Neural cell (in vitro differentiated cells): ENCODE measurements at regions not wholly inside any gene's neighbourhood (a gene's known extent, or its start where the extent isn't known, plus 50 kb on each side); places are given as distances from the start of the nearest gene placed in this dataset.
"Not testable (repeated sequence)": the region's sequence is repeated elsewhere in the genome, so short reads cannot be mapped to it uniquely, and the experiment has no call there.

Experiments
- H2AFZ ChIP-seq: fragments of 200-600, 300-800 bp; sonication (generic), shearing (Covaris generic); 2 replicates; pipeline ENCODE4 v1.6.0; 2014; ENCODE audit warnings: low read depth, mild to moderate bottlenecking, antibody characterized with exemption, low read length, moderate library complexity
- H3F3A ChIP-seq: fragments of 200-600 bp; shearing (Covaris generic); 2 replicates; pipeline ENCODE4 v1.6.1; 2016; ENCODE audit warnings: mild to moderate bottlenecking, moderate library complexity, mixed read lengths, antibody characterized with exemption, low read length; ENCODE audit not compliant: insufficient read depth, poor library complexity, severe bottlenecking
- H3K27ac ChIP-seq: fragments of 200-600, 300-800 bp; sonication (generic), shearing (Covaris generic); 2 replicates; pipeline ENCODE4 v1.5.1; 2014; ENCODE audit warnings: mild to moderate bottlenecking, low read length, moderate library complexity
- H3K27me3 ChIP-seq: fragments of 300-800, 200-600 bp; sonication (generic), shearing (Covaris generic); 2 replicates; pipeline ENCODE4 v1.6.0; 2014; ENCODE audit warnings: mild to moderate bottlenecking, low read depth, low read length, moderate library complexity; ENCODE audit not compliant: insufficient read depth
- H3K36me3 ChIP-seq: fragments of 300-800, 200-600 bp; sonication (generic), shearing (Covaris generic); 2 replicates; pipeline ENCODE4 v1.5.1; 2014; ENCODE audit warnings: mild to moderate bottlenecking, antibody characterized with exemption, low read length, moderate library complexity; ENCODE audit not compliant: insufficient read depth
- H3K4me2 ChIP-seq: fragments of 300-800, 200-600 bp; sonication (generic), shearing (Covaris generic); 2 replicates; pipeline ENCODE4 v1.6.0; 2014; ENCODE audit warnings: mild to moderate bottlenecking, low read length
- H3K4me3 ChIP-seq: fragments of 300-800, 200-600 bp; sonication (generic), shearing (Covaris generic); 2 replicates; pipeline ENCODE4 v1.5.1; 2014; ENCODE audit warnings: mild to moderate bottlenecking, low read length, moderate library complexity
- H3K79me2 ChIP-seq: fragments of 200-600 bp; shearing (Covaris generic); replicated peaks from 2 replicates; pipeline ENCODE4 v1.6.0; 2014; ENCODE audit warnings: mild to moderate bottlenecking, low read length, moderate library complexity; ENCODE audit not compliant: insufficient read depth
- H3K9ac ChIP-seq: fragments of 300-800, 200-600 bp; sonication (generic), shearing (Covaris generic); 2 replicates; pipeline ENCODE4 v1.6.1; 2016; ENCODE audit warnings: mild to moderate bottlenecking, low read length, mixed read lengths
- H3K9me2 ChIP-seq: fragments of 200-600 bp; shearing (Covaris generic); 2 replicates; pipeline ENCODE4 v1.6.1; 2016; ENCODE audit warnings: mild to moderate bottlenecking, low read length, mixed read lengths; ENCODE audit not compliant: insufficient read depth
- H3K9me3 ChIP-seq: fragments of 200-600, 300-800 bp; sonication (generic), shearing (Covaris generic); 2 replicates; pipeline ENCODE4 v1.6.1; 2016; ENCODE audit warnings: mild to moderate bottlenecking, mixed run types, low read length, moderate library complexity, mixed read lengths
- H4K20me1 ChIP-seq: fragments of 200-600 bp; shearing (Covaris generic); 2 replicates; pipeline ENCODE4 v1.6.1; 2016; ENCODE audit warnings: mild to moderate bottlenecking, mixed run types; ENCODE audit not compliant: insufficient read depth
- EP300 ChIP-seq: fragments of 450-650 bp; conservative IDR thresholded peaks from 2 replicates; pipeline ENCODE4 v1.6.1; 2014; ENCODE audit warnings: antibody characterized with exemption, mild to moderate bottlenecking, moderate library complexity; ENCODE audit not compliant: poor library complexity, severe bottlenecking
- EZH2 ChIP-seq: fragments of 200-600, 300-800 bp; shearing (Covaris generic), sonication (generic); IDR thresholded peaks from 2 replicates; pipeline ENCODE4 v1.6.1; 2014; ENCODE audit warnings: antibody characterized with exemption, low read length, borderline replicate concordance, mild to moderate bottlenecking; ENCODE audit not compliant: insufficient read depth, poor library complexity, severe bottlenecking
- POLR2AphosphoS5 ChIP-seq: IDR thresholded peaks from 2 replicates; pipeline ENCODE4 v1.6.1; 2012
- REST ChIP-seq: IDR thresholded peaks from 2 replicates; pipeline ENCODE4 v1.6.1; 2012; ENCODE audit warnings: borderline replicate concordance
- TF ChIP-seq, protein P1 (sequence below): fragments of 450-650 bp; IDR thresholded peaks from 2 replicates; pipeline ENCODE4 v1.5.1; 2014; ENCODE audit warnings: antibody characterized with exemption, mild to moderate bottlenecking, moderate library complexity; ENCODE audit not compliant: poor library complexity, severe bottlenecking

GRCh38 chr3:75272691-75273090, 391.4 kb upstream of the FRG2C start:
- Histone ChIP-seq H3K36me3 (no peaks in the 10 kb centered on the region), H3K79me2 (no peaks in the 10 kb centered on the region), H3F3A (no peaks in the 10 kb centered on the region), H3K4me2 (no peak overlapping the region), H3K4me3 (no peak overlapping the region), H4K20me1 (no peaks in the 10 kb centered on the region), H3K27ac (peak overlapping the region; percentile 83), H3K9me3 (no peaks in the 10 kb centered on the region), H3K9ac (peak overlapping the region; percentile 46), H2AFZ (peak overlapping the region; percentile 38), H3K27me3 (no peaks in the 10 kb centered on the region), H3K9me2 (no peaks in the 10 kb centered on the region)
- TF ChIP-seq POLR2AphosphoS5 (no peak), EZH2 (no peak), EP300 (no peak), REST (no peak)
- TF ChIP-seq, protein P1, sequence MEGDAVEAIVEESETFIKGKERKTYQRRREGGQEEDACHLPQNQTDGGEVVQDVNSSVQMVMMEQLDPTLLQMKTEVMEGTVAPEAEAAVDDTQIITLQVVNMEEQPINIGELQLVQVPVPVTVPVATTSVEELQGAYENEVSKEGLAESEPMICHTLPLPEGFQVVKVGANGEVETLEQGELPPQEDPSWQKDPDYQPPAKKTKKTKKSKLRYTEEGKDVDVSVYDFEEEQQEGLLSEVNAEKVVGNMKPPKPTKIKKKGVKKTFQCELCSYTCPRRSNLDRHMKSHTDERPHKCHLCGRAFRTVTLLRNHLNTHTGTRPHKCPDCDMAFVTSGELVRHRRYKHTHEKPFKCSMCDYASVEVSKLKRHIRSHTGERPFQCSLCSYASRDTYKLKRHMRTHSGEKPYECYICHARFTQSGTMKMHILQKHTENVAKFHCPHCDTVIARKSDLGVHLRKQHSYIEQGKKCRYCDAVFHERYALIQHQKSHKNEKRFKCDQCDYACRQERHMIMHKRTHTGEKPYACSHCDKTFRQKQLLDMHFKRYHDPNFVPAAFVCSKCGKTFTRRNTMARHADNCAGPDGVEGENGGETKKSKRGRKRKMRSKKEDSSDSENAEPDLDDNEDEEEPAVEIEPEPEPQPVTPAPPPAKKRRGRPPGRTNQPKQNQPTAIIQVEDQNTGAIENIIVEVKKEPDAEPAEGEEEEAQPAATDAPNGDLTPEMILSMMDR: no peak

DNA sequence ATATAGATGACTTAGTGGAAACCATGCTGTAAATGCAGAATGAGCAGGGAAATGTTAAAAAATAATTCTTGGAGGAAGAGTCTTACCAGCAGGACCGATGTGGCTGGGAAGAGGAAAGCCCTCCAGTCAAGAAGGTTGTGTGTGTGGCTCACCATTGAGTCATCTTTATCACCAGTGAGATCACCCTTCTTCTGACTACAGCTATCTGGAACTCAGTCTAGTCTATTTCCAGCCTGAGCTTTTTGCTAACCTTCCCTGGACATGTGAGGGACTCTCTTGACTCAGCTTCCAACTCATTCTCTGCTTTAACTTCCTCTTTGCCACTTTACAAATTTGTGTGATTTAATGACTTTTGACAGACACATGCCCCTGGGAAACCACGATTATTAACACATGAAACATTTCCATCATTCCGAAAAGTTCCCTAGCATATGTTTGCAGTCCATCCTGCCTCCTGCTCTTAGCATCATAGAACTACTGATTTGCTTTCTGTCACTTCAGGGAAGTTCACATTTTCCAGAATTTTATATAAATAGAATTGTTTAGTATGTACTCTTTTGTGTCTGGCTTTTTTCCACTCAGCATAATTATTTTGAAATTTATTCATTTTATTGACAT, 378.5 kb upstream of the FRG2C start:
- not testable (repeated sequence) for H3K9me3 ChIP-seq, H3K4me2 ChIP-seq, H3K9me2 ChIP-seq, H2AFZ ChIP-seq, H3K27me3 ChIP-seq, H3K79me2 ChIP-seq, H3K4me3 ChIP-seq, H3F3A ChIP-seq, H4K20me1 ChIP-seq, H3K36me3 ChIP-seq, H3K9ac ChIP-seq, H3K27ac ChIP-seq

- not testable (repeated sequence) for H3K27me3 ChIP-seq, H3K79me2 ChIP-seq, H3K27ac ChIP-seq, H3F3A ChIP-seq, H3K36me3 ChIP-seq, H3K9ac ChIP-seq, H4K20me1 ChIP-seq, H3K4me2 ChIP-seq, H3K9me3 ChIP-seq, H3K4me3 ChIP-seq, H2AFZ ChIP-seq, H3K9me2 ChIP-seq
Measured at GRCh38 chr3:75288972-75289574, 375.1 kb upstream of the FRG2C start.
